Tibial nerve (tissue), 4 donors: ENCODE measurements at regions not wholly inside any gene's neighbourhood (a gene's known extent, or its start where the extent isn't known, plus 50 kb on each side); places are given as distances from the start of the nearest gene placed in this dataset.

Experiments
- CTCF ChIP-seq, 5 experiments: fragments of 200-600 bp in 3 of 5; fragments of 450-650 bp in 2 of 5; sonication (generic) in 3 of 5; IDR thresholded peaks; one replicate each; pipeline ENCODE4 v1.5.1; 2016 to 2019; ENCODE audit warnings: antibody characterized with exemption in 5 of 5, mild to moderate bottlenecking in 3 of 5, moderate library complexity in 2 of 5
- EP300 ChIP-seq, 2 donors: sonication (generic); formaldehyde crosslinking; IDR thresholded peaks; one replicate each; pipeline ENCODE4 v1.6.1; 2017; ENCODE audit warnings: antibody characterized with exemption in 2 of 2, mild to moderate bottlenecking in 1 of 2
- POLR2A ChIP-seq, 2 donors: fragments of 450-650 bp; IDR thresholded peaks; one replicate each; pipeline ENCODE4 v1.6.1; 2017; ENCODE audit warnings: antibody characterized with exemption in 2 of 2, mild to moderate bottlenecking in 2 of 2, moderate library complexity in 2 of 2

GRCh38 chr9:81002906-81003305 lies 686.4 kb downstream of the TLE1 start:
- TF ChIP-seq POLR2A (IDR thresholded peaks at IDR 0.05) (no peak), CTCF (IDR thresholded peaks at IDR 0.05) (no peak), EP300 (IDR thresholded peaks at IDR 0.05) (no peak)
